Endodermal cell (in vitro differentiated cells): ENCODE measurements at regions not wholly inside any gene's neighbourhood (a gene's known extent, or its start where the extent isn't known, plus 50 kb on each side); places are given as distances from the start of the nearest gene placed in this dataset.

Experiments used
- DNase-seq: peaks from one replicate; pipeline ENCODE4 v3.0.0-alpha.2; 2017
- H3K27ac ChIP-seq: 2 replicates; pipeline ENCODE4 v1.5.1; 2013; ENCODE audit warnings: mild to moderate bottlenecking, low read depth, low read length, moderate library complexity
- H3K27me3 ChIP-seq: 2 replicates; pipeline ENCODE4 v1.6.1; 2013; ENCODE audit warnings: mild to moderate bottlenecking, low read length, moderate library complexity; ENCODE audit not compliant: insufficient read depth, control insufficient read depth, poor library complexity, severe bottlenecking
- H3K36me3 ChIP-seq: 2 replicates; pipeline ENCODE4 v1.7.0; 2013; ENCODE audit warnings: mild to moderate bottlenecking, low read length, moderate library complexity; ENCODE audit not compliant: control insufficient read depth, insufficient read depth
- H3K4me1 ChIP-seq: one replicate; pipeline ENCODE4 v1.7.0; 2013; ENCODE audit warnings: low read length; ENCODE audit not compliant: control insufficient read depth, insufficient read depth
- H3K4me3 ChIP-seq: 2 replicates; pipeline ENCODE4 v1.5.1; 2013; ENCODE audit warnings: mild to moderate bottlenecking, low read length, moderate library complexity
- H3K9ac ChIP-seq: 2 replicates; pipeline ENCODE4 v1.6.1; 2013; ENCODE audit warnings: mild to moderate bottlenecking, low read length, moderate library complexity; ENCODE audit not compliant: poor library complexity, severe bottlenecking; ENCODE audit errors: extremely low read depth
- H3K9me3 ChIP-seq: 2 replicates; pipeline ENCODE4 v1.6.1; 2013; ENCODE audit warnings: mild to moderate bottlenecking, low read length, moderate library complexity; ENCODE audit not compliant: control insufficient read depth
- H3K27ac Mint-ChIP-seq: 2 replicates; pipeline ENCODE4 v1.8.0; 2020; ENCODE audit warnings: mixed read lengths
- H3K27me3 Mint-ChIP-seq: 2 replicates; pipeline ENCODE4 v1.8.0; 2021; ENCODE audit warnings: mild to moderate bottlenecking, mixed read lengths; ENCODE audit not compliant: insufficient read depth
- H3K36me3 Mint-ChIP-seq: 2 replicates; pipeline ENCODE4 v1.8.0; 2020; ENCODE audit warnings: low read depth, mixed read lengths
- H3K4me1 Mint-ChIP-seq: 2 replicates; pipeline ENCODE4 v1.8.0; 2020; ENCODE audit warnings: mixed read lengths
- H3K4me3 Mint-ChIP-seq: 2 replicates; pipeline ENCODE4 v1.8.0; 2020; ENCODE audit warnings: mild to moderate bottlenecking, moderate library complexity, mixed read lengths
- H3K9me3 Mint-ChIP-seq: 2 replicates; pipeline ENCODE4 v1.8.0; 2020; ENCODE audit warnings: mild to moderate bottlenecking, mixed read lengths
- WGBS, 2 experiments: methylation state at CpG; one replicate each; pipeline versions ENCODE4 v1.1.5 to v1.1.7; 2013; ENCODE audit warnings: missing lambda C conversion rate in 2 of 2, mixed read lengths in 1 of 2; ENCODE audit not compliant: insufficient coverage in 1 of 2, insufficient read length in 1 of 2; 5-methylcytosine and 5-hydroxymethylcytosine counted together
- TF ChIP-seq, protein P1 (sequence below): fragments of 200-600 bp; sonication (generic); conservative IDR thresholded peaks from 2 replicates; pipeline ENCODE4 v1.5.0; 2021; ENCODE audit warnings: antibody characterized with exemption, mild to moderate bottlenecking

DNA sequence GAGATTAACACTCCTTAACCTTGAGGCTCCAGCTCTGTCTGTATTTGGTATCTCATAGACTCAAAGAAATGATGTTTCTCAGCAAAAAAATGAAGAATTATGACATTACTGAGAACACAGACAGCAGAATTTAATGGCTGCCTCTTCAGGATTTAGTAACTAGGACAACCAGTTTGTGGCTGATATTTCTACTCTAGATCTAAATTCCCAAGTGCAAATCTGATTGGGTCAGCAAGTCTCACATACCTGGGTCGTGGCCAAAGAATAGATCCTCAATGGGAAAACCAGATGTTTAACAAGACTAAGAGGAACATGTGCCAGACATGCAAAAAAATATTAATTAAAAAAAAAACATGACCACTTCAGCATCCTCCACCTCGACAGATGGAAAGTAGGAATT lies 608.9 kb downstream of the DTWD2 start:
- Histone ChIP-seq H3K4me1 (no peaks in the 10 kb centered on the region), H3K9me3 (no peaks in the 10 kb centered on the region), H3K27me3 (no peaks in the 10 kb centered on the region), H3K9ac (no peak overlapping the region), H3K27ac (no peak overlapping the region), H3K4me3 (no peak overlapping the region), H3K36me3 (no peaks in the 10 kb centered on the region)
- DNase-seq, result no peak
- TF ChIP-seq, protein P1, sequence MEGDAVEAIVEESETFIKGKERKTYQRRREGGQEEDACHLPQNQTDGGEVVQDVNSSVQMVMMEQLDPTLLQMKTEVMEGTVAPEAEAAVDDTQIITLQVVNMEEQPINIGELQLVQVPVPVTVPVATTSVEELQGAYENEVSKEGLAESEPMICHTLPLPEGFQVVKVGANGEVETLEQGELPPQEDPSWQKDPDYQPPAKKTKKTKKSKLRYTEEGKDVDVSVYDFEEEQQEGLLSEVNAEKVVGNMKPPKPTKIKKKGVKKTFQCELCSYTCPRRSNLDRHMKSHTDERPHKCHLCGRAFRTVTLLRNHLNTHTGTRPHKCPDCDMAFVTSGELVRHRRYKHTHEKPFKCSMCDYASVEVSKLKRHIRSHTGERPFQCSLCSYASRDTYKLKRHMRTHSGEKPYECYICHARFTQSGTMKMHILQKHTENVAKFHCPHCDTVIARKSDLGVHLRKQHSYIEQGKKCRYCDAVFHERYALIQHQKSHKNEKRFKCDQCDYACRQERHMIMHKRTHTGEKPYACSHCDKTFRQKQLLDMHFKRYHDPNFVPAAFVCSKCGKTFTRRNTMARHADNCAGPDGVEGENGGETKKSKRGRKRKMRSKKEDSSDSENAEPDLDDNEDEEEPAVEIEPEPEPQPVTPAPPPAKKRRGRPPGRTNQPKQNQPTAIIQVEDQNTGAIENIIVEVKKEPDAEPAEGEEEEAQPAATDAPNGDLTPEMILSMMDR, result no peak
- Mint-ChIP-seq H3K4me3 (no peak overlapping the region), H3K27me3 (no peaks in the 10 kb centered on the region), H3K9me3 (peaks cover 29% of the 10 kb centered on the region), H3K4me1 (no peaks in the 10 kb centered on the region), H3K36me3 (peaks cover 2% of the 10 kb centered on the region), H3K27ac (no peak overlapping the region)
- 69 to 86% methylated on average over 1 to 2 of the region's 2 CpGs for WGBS, 2 experiments

DNA sequence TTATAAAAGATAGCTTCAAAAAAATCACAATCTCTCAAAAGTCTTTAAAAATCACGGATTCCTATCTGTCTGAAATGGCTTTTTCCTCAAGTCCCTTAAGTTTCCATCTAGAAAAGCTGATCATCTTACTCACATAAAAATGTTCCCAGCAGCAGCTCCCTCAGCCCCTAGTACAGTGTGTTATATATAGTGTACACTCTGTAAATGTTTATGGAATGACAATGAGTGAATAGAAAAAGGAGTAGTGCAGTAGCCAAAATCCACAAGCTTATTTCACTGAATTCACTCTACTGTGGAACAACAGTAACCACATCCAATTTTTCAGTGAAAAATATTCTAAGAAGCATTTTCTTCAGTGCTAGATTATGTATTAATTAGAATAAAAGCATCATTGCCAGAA lies 609.4 kb downstream of the DTWD2 start:
- H3K4me3 Mint-ChIP-seq, result no peak overlapping the region
- Histone ChIP-seq H3K9ac (no peak overlapping the region), H3K4me3 (no peak overlapping the region), H3K36me3 (no peaks in the 10 kb centered on the region), H3K27me3 (no peaks in the 10 kb centered on the region), H3K9me3 (no peaks in the 10 kb centered on the region), H3K4me1 (no peaks in the 10 kb centered on the region), H3K27ac (no peak overlapping the region)
- H3K27ac Mint-ChIP-seq, result no peak overlapping the region
- H3K27me3 Mint-ChIP-seq, result no peaks in the 10 kb centered on the region
- no peak for DNase-seq
- TF ChIP-seq, protein P1, result no peak
- no peaks in the 10 kb centered on the region for H3K4me1 Mint-ChIP-seq
- WGBS, 2 experiments, result 82 to 100% methylated on average over 1 of the region's 1 CpG
- peaks cover 24% of the 10 kb centered on the region for H3K9me3 Mint-ChIP-seq
- peaks cover 2% of the 10 kb centered on the region for H3K36me3 Mint-ChIP-seq

DNA sequence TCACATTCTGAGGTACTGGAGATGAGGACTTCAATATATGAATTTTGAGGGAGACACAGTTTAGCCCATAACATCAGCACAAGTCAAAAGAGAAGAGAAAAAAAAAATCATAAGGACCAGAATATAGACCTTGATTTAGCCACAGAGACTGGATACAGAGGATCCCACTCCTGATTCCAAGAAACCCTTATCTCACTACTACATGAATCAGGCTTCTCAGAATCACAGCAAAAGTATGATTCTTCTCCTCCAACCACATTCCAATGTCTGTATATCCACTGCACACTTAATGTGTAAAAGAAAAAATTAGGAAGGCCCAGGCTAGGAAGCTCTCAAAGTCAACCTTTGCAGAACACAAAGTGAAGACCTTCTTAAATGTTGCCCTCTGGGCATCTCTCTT lies 610.9 kb downstream of the DTWD2 start:
- Mint-ChIP-seq H3K27ac (no peak overlapping the region), H3K36me3 (no peaks in the 10 kb centered on the region), H3K4me1 (no peaks in the 10 kb centered on the region), H3K27me3 (no peaks in the 10 kb centered on the region), H3K4me3 (no peak overlapping the region), H3K9me3 (peaks cover 10% of the 10 kb centered on the region)
- Histone ChIP-seq H3K36me3 (no peaks in the 10 kb centered on the region), H3K9me3 (no peaks in the 10 kb centered on the region), H3K9ac (no peak overlapping the region), H3K4me1 (no peaks in the 10 kb centered on the region), H3K27me3 (no peaks in the 10 kb centered on the region), H3K4me3 (no peak overlapping the region), H3K27ac (no peak overlapping the region)
- no peak for DNase-seq
- TF ChIP-seq, protein P1, result no peak
